ENCODE measurements at regions not wholly inside any gene's neighbourhood (a gene's known extent, or its start where the extent isn't known, plus 50 kb on each side); places are given as distances from the start of the nearest gene placed in this dataset.

- Histone ChIP-seq H3K4me1 (ENCODE audit: control insufficient read depth, insufficient read depth, low read length) (no peaks in the 10 kb centered on the region), H3K27ac (ENCODE audit: low read length) (no peak overlapping the region), H3K4me3 (ENCODE audit: low read length) (no peak overlapping the region), H3K27me3 (ENCODE audit: control insufficient read depth, insufficient read depth, low read length) (no peaks in the 10 kb centered on the region), H3K36me3 (ENCODE audit: control insufficient read depth, insufficient read depth, low read length) (no peaks in the 10 kb centered on the region), H3K9me3 (ENCODE audit: control insufficient read depth, low read depth, low read length) (no peaks in the 10 kb centered on the region)
- WGBS (ENCODE audit: insufficient coverage, low lambda C conversion rate), result no CpG with 5 or more reads among the region's 5 CpGs
- DNase-seq, result no peak
These were observed 101.0 kb downstream of the TTC32 start for GRCh38 chr2:19800796-19801195.

- WGBS (ENCODE audit: insufficient coverage, low lambda C conversion rate), result no CpG with 5 or more reads among the region's 8 CpGs
These were observed 101.7 kb downstream of the TTC32 start for GRCh38 chr2:19799881-19800780.

GRCh38 chr2:19797871-19798270 lies 103.9 kb downstream of the TTC32 start:
- DNase-seq, result no peak

More at GRCh38 chr2:19799881-19800780, 101.7 kb downstream of the TTC32 start:
- no peak for DNase-seq
- no peak overlapping the region for H3K4me3 ChIP-seq (ENCODE audit: low read length)
- no peak overlapping the region for H3K27ac ChIP-seq (ENCODE audit: low read length)
- no peaks in the 10 kb centered on the region for H3K27me3 ChIP-seq (ENCODE audit: control insufficient read depth, insufficient read depth, low read length)
- no peaks in the 10 kb centered on the region for H3K9me3 ChIP-seq (ENCODE audit: control insufficient read depth, low read depth, low read length)
- no peaks in the 10 kb centered on the region for H3K4me1 ChIP-seq (ENCODE audit: control insufficient read depth, insufficient read depth, low read length)
- H3K36me3 ChIP-seq (ENCODE audit: control insufficient read depth, insufficient read depth, low read length), result no peaks in the 10 kb centered on the region

GRCh38 chr2:19797243-19797810 lies 104.5 kb downstream of the TTC32 start:
- DNase-seq, result no peak
- no peaks in the 10 kb centered on the region for H3K9me3 ChIP-seq (ENCODE audit: control insufficient read depth, low read depth, low read length)
- H3K36me3 ChIP-seq (ENCODE audit: control insufficient read depth, insufficient read depth, low read length), result no peaks in the 10 kb centered on the region
- 93% methylated on average over 2 of the region's 4 CpGs for WGBS (ENCODE audit: insufficient coverage, low lambda C conversion rate)
- no peak overlapping the region for H3K27ac ChIP-seq (ENCODE audit: low read length)
- H3K27me3 ChIP-seq (ENCODE audit: control insufficient read depth, insufficient read depth, low read length), result no peaks in the 10 kb centered on the region
- no peak overlapping the region for H3K4me3 ChIP-seq (ENCODE audit: low read length)
- H3K4me1 ChIP-seq (ENCODE audit: control insufficient read depth, insufficient read depth, low read length), result no peaks in the 10 kb centered on the region

More at GRCh38 chr2:19797871-19798270, 103.9 kb downstream of the TTC32 start:
- no peaks in the 10 kb centered on the region for H3K9me3 ChIP-seq (ENCODE audit: control insufficient read depth, low read depth, low read length)
- H3K4me1 ChIP-seq (ENCODE audit: control insufficient read depth, insufficient read depth, low read length), result no peaks in the 10 kb centered on the region
- H3K27ac ChIP-seq (ENCODE audit: low read length), result no peak overlapping the region
- H3K4me3 ChIP-seq (ENCODE audit: low read length), result no peak overlapping the region
- H3K36me3 ChIP-seq (ENCODE audit: control insufficient read depth, insufficient read depth, low read length), result no peaks in the 10 kb centered on the region
- H3K27me3 ChIP-seq (ENCODE audit: control insufficient read depth, insufficient read depth, low read length), result no peaks in the 10 kb centered on the region
- 60% methylated on average over 1 of the region's 4 CpGs for WGBS (ENCODE audit: insufficient coverage, low lambda C conversion rate)

- H3K4me3 ChIP-seq (ENCODE audit: low read length), result no peak overlapping the region
- DNase-seq, result no peak
- H3K9me3 ChIP-seq (ENCODE audit: control insufficient read depth, low read depth, low read length), result no peaks in the 10 kb centered on the region
- no peak overlapping the region for H3K27ac ChIP-seq (ENCODE audit: low read length)
- 87% methylated on average over 4 of the region's 12 CpGs for WGBS (ENCODE audit: insufficient coverage, low lambda C conversion rate)
- H3K27me3 ChIP-seq (ENCODE audit: control insufficient read depth, insufficient read depth, low read length), result no peaks in the 10 kb centered on the region
- H3K4me1 ChIP-seq (ENCODE audit: control insufficient read depth, insufficient read depth, low read length), result no peaks in the 10 kb centered on the region
- no peaks in the 10 kb centered on the region for H3K36me3 ChIP-seq (ENCODE audit: control insufficient read depth, insufficient read depth, low read length)
These were observed 105.6 kb downstream of the TTC32 start for GRCh38 chr2:19796035-19796695.

- WGBS (ENCODE audit: insufficient coverage, low lambda C conversion rate), result 40% methylated on average over 1 of the region's 6 CpGs
- no peaks in the 10 kb centered on the region for H3K9me3 ChIP-seq (ENCODE audit: control insufficient read depth, low read depth, low read length)
- no peaks in the 10 kb centered on the region for H3K36me3 ChIP-seq (ENCODE audit: control insufficient read depth, insufficient read depth, low read length)
- no peak overlapping the region for H3K27ac ChIP-seq (ENCODE audit: low read length)
- no peak overlapping the region for H3K4me3 ChIP-seq (ENCODE audit: low read length)
- H3K27me3 ChIP-seq (ENCODE audit: control insufficient read depth, insufficient read depth, low read length), result no peaks in the 10 kb centered on the region
- DNase-seq, result no peak
- H3K4me1 ChIP-seq (ENCODE audit: control insufficient read depth, insufficient read depth, low read length), result no peaks in the 10 kb centered on the region
These were observed 108.5 kb downstream of the TTC32 start for GRCh38 chr2:19793132-19793750.

- WGBS (ENCODE audit: insufficient coverage, low lambda C conversion rate), result no CpG with 5 or more reads among the region's 7 CpGs
- DNase-seq, result no peak
- no peaks in the 10 kb centered on the region for H3K36me3 ChIP-seq (ENCODE audit: control insufficient read depth, insufficient read depth, low read length)
These were observed 111.5 kb downstream of the TTC32 start for GRCh38 chr2:19790291-19790690.

GRCh38 chr2:19787134-19787533 lies 114.6 kb downstream of the TTC32 start:
- H3K27ac ChIP-seq (ENCODE audit: low read length), result no peak overlapping the region

More at GRCh38 chr2:19790291-19790690, 111.5 kb downstream of the TTC32 start:
- Histone ChIP-seq H3K9me3 (ENCODE audit: control insufficient read depth, low read depth, low read length) (no peaks in the 10 kb centered on the region), H3K4me3 (ENCODE audit: low read length) (no peak overlapping the region), H3K27ac (ENCODE audit: low read length) (no peak overlapping the region), H3K4me1 (ENCODE audit: control insufficient read depth, insufficient read depth, low read length) (no peaks in the 10 kb centered on the region), H3K27me3 (ENCODE audit: control insufficient read depth, insufficient read depth, low read length) (no peaks in the 10 kb centered on the region)

GRCh38 chr2:19786408-19787058 lies 115.2 kb downstream of the TTC32 start:
- Histone ChIP-seq H3K36me3 (ENCODE audit: control insufficient read depth, insufficient read depth, low read length) (no peaks in the 10 kb centered on the region), H3K27me3 (ENCODE audit: control insufficient read depth, insufficient read depth, low read length) (no peaks in the 10 kb centered on the region), H3K9me3 (ENCODE audit: control insufficient read depth, low read depth, low read length) (peaks cover 2% of the 10 kb centered on the region), H3K4me1 (ENCODE audit: control insufficient read depth, insufficient read depth, low read length) (no peaks in the 10 kb centered on the region), H3K4me3 (ENCODE audit: low read length) (no peak overlapping the region), H3K27ac (ENCODE audit: low read length) (no peak overlapping the region)
- no peak for DNase-seq
- 30% methylated on average over 2 of the region's 5 CpGs for WGBS (ENCODE audit: insufficient coverage, low lambda C conversion rate)

More at GRCh38 chr2:19787134-19787533, 114.6 kb downstream of the TTC32 start:
- no CpG with 5 or more reads among the region's 11 CpGs for WGBS (ENCODE audit: insufficient coverage, low lambda C conversion rate)
- Histone ChIP-seq H3K27me3 (ENCODE audit: control insufficient read depth, insufficient read depth, low read length) (no peaks in the 10 kb centered on the region), H3K4me3 (ENCODE audit: low read length) (no peak overlapping the region), H3K9me3 (ENCODE audit: control insufficient read depth, low read depth, low read length) (peaks cover 2% of the 10 kb centered on the region), H3K36me3 (ENCODE audit: control insufficient read depth, insufficient read depth, low read length) (no peaks in the 10 kb centered on the region), H3K4me1 (ENCODE audit: control insufficient read depth, insufficient read depth, low read length) (no peaks in the 10 kb centered on the region)
- no peak for DNase-seq

GRCh38 chr2:19785867-19786266 lies 115.9 kb downstream of the TTC32 start:
- H3K4me3 ChIP-seq (ENCODE audit: low read length), result no peak overlapping the region

More at GRCh38 chr2:19785867-19786266, 115.9 kb downstream of the TTC32 start:
- no CpG with 5 or more reads among the region's 4 CpGs for WGBS (ENCODE audit: insufficient coverage, low lambda C conversion rate)
- no peak overlapping the region for H3K27ac ChIP-seq (ENCODE audit: low read length)
- no peak for DNase-seq
- H3K36me3 ChIP-seq (ENCODE audit: control insufficient read depth, insufficient read depth, low read length), result no peaks in the 10 kb centered on the region
- no peaks in the 10 kb centered on the region for H3K4me1 ChIP-seq (ENCODE audit: control insufficient read depth, insufficient read depth, low read length)
- no peaks in the 10 kb centered on the region for H3K27me3 ChIP-seq (ENCODE audit: control insufficient read depth, insufficient read depth, low read length)
- H3K9me3 ChIP-seq (ENCODE audit: control insufficient read depth, low read depth, low read length), result peaks cover 2% of the 10 kb centered on the region
